WTC11 (cell line): ENCODE measurements at regions not wholly inside any gene's neighbourhood (a gene's known extent, or its start where the extent isn't known, plus 50 kb on each side); places are given as distances from the start of the nearest gene placed in this dataset.

Experiments used
- ATAC-seq: fragments of 200-7000 bp; cut with Tn5 transposase; 2 replicates; pipeline ENCODE4 v1.10.0; 2021; ENCODE audit warnings: mild to moderate bottlenecking, moderate library complexity
- CTCF ChIA-PET: fragments of 300-600 bp; sonication (Branson Sonifier 250); formaldehyde crosslinking; loops from one replicate; lab custom pipeline; 2021; ENCODE audit warnings: antibody characterized with exemption; lab: Charles Lee
- POLR2A ChIA-PET: fragments of 350-600 bp; sonication (Branson Sonifier 250); formaldehyde crosslinking; loops from one replicate; lab custom pipeline; 2021; ENCODE audit warnings: antibody characterized with exemption; lab: Charles Lee
- DNase-seq: peaks from one replicate; pipeline ENCODE4 v3.0.0; 2021; ENCODE audit warnings: low spot score
- H3K27ac Mint-ChIP-seq: 2 replicates; pipeline ENCODE4 v1.8.0; 2021; ENCODE audit warnings: mixed read lengths
- H3K27me3 Mint-ChIP-seq: 2 replicates; pipeline ENCODE4 v1.8.0; 2021; ENCODE audit warnings: low read depth, mild to moderate bottlenecking, moderate library complexity, mixed read lengths
- H3K36me3 Mint-ChIP-seq: 2 replicates; pipeline ENCODE4 v1.8.0; 2021; ENCODE audit warnings: mixed read lengths
- H3K4me1 Mint-ChIP-seq: 2 replicates; pipeline ENCODE4 v1.8.0; 2022; ENCODE audit warnings: mixed read lengths
- H3K4me3 Mint-ChIP-seq: 2 replicates; pipeline ENCODE4 v1.8.0; 2021; ENCODE audit warnings: mild to moderate bottlenecking, moderate library complexity, mixed read lengths
- H3K9me3 Mint-ChIP-seq: 2 replicates; pipeline ENCODE4 v1.8.0; 2021; ENCODE audit warnings: mixed read lengths
- AFF4 ChIP-seq: sonication (generic); formaldehyde crosslinking; IDR thresholded peaks from 2 replicates; pipeline ENCODE4 v1.8.1; 2023; ENCODE audit warnings: mild to moderate bottlenecking, missing genetic modification reagents, borderline replicate concordance
- AR ChIP-seq: fragments of 250-450 bp; sonication (Bioruptor Pico); IDR thresholded peaks from 2 replicates; pipeline ENCODE4 v1.9.0; 2021; ENCODE audit warnings: mild to moderate bottlenecking
- ARID4B ChIP-seq: sonication (generic); formaldehyde crosslinking; IDR thresholded peaks from 2 replicates; pipeline ENCODE4 v1.8.0; 2023; ENCODE audit warnings: missing genetic modification reagents, mild to moderate bottlenecking, borderline replicate concordance
- ATF1 ChIP-seq: sonication (generic); formaldehyde crosslinking; IDR thresholded peaks from 2 replicates; pipeline ENCODE4 v1.8.1; 2023; ENCODE audit warnings: mild to moderate bottlenecking, moderate library complexity, missing genetic modification reagents
- CBFB ChIP-seq: sonication (generic); formaldehyde crosslinking; IDR thresholded peaks from 2 replicates; pipeline ENCODE4 v1.8.1; 2022; ENCODE audit warnings: mild to moderate bottlenecking, low read depth, missing genetic modification reagents
- E2F1 ChIP-seq: sonication (generic); formaldehyde crosslinking; IDR thresholded peaks from 2 replicates; pipeline ENCODE4 v1.8.0; 2022; ENCODE audit warnings: mild to moderate bottlenecking, missing genetic modification reagents
- ETV6 ChIP-seq: sonication (generic); formaldehyde crosslinking; IDR thresholded peaks from 2 replicates; pipeline ENCODE4 v1.8.1; 2022; ENCODE audit warnings: mild to moderate bottlenecking, missing genetic modification reagents
- FOXP1 ChIP-seq: sonication (generic); formaldehyde crosslinking; IDR thresholded peaks from 2 replicates; pipeline ENCODE4 v1.8.0; 2022; ENCODE audit warnings: missing genetic modification reagents, mild to moderate bottlenecking, moderate library complexity, borderline replicate concordance
- MAX ChIP-seq: sonication (generic); formaldehyde crosslinking; IDR thresholded peaks from 2 replicates; pipeline ENCODE4 v1.8.0; 2022; ENCODE audit warnings: mild to moderate bottlenecking, missing genetic modification reagents
- MYBL2 ChIP-seq: sonication (generic); formaldehyde crosslinking; IDR thresholded peaks from 2 replicates; pipeline ENCODE4 v1.8.1; 2023; ENCODE audit warnings: mild to moderate bottlenecking, moderate library complexity, missing genetic modification reagents
- NR2C2 ChIP-seq: sonication (generic); formaldehyde crosslinking; IDR thresholded peaks from 2 replicates; pipeline ENCODE4 v1.8.0; 2022; ENCODE audit warnings: mild to moderate bottlenecking, missing genetic modification reagents
- RORB ChIP-seq: fragments of 250-450 bp; sonication (Bioruptor Pico); IDR thresholded peaks from 2 replicates; pipeline ENCODE4 v1.9.0; 2021; ENCODE audit warnings: mild to moderate bottlenecking
- TCF7 ChIP-seq: sonication (generic); formaldehyde crosslinking; IDR thresholded peaks from 2 replicates; pipeline ENCODE4 v1.8.0; 2022; ENCODE audit warnings: mild to moderate bottlenecking, low read depth, missing genetic modification reagents, moderate library complexity
- TP53 ChIP-seq: sonication (generic); formaldehyde crosslinking; IDR thresholded peaks from 2 replicates; pipeline ENCODE4 v1.8.1; 2023; ENCODE audit warnings: mild to moderate bottlenecking, missing genetic modification reagents
- ZBTB21 ChIP-seq: sonication (generic); formaldehyde crosslinking; IDR thresholded peaks from 2 replicates; pipeline ENCODE4 v1.8.1; 2023; ENCODE audit warnings: mild to moderate bottlenecking, missing genetic modification reagents, borderline replicate concordance
- ZMAT4 ChIP-seq: fragments of 250-450 bp; sonication (Bioruptor Pico); IDR thresholded peaks from 2 replicates; pipeline ENCODE4 v1.9.0; 2021; ENCODE audit warnings: mild to moderate bottlenecking
- ZNF138 ChIP-seq: sonication (generic); formaldehyde crosslinking; conservative IDR thresholded peaks from 2 replicates; pipeline ENCODE4 v1.8.1; 2022; ENCODE audit warnings: mild to moderate bottlenecking, moderate library complexity, missing genetic modification reagents
- ZNF317 ChIP-seq: sonication (generic); formaldehyde crosslinking; IDR thresholded peaks from 2 replicates; pipeline ENCODE4 v1.8.1; 2023; ENCODE audit warnings: low read depth, mild to moderate bottlenecking, moderate library complexity, missing genetic modification reagents, borderline replicate concordance
- ZNF671 ChIP-seq: fragments of 250-450 bp; sonication (Bioruptor Pico); IDR thresholded peaks from 2 replicates; pipeline ENCODE4 v1.8.0; 2021; ENCODE audit warnings: mild to moderate bottlenecking

- Mint-ChIP-seq H3K27ac (no peak overlapping the region), H3K4me3 (no peak overlapping the region), H3K9me3 (no peaks in the 10 kb centered on the region), H3K4me1 (peaks cover 8% of the 10 kb centered on the region; the same call in 1 of the 2 replicates), H3K36me3 (no peaks in the 10 kb centered on the region), H3K27me3 (no peaks in the 10 kb centered on the region)
- POLR2A ChIA-PET: no interaction called here
- DNase-seq: no peak
- no peak for TF ChIP-seq ZBTB21 (CRISPR knock-in tag)
- TF ChIP-seq ZNF317 (CRISPR knock-in tag): no peak
- TF ChIP-seq ATF1: no peak
- no peak for TF ChIP-seq FOXP1 (CRISPR knock-in tag)
- TF ChIP-seq ZMAT4 (CRISPR knock-in tag): no peak
- no peak for TF ChIP-seq RORB (CRISPR knock-in tag)
- no peak for TF ChIP-seq CBFB (CRISPR knock-in tag)
- TF ChIP-seq AR (CRISPR knock-in tag): no peak
- TF ChIP-seq TCF7: no peak
- no peak for ATAC-seq
- CTCF ChIA-PET: no interaction called here
These were observed 209.5 kb downstream of the CLIC5 start for GRCh38 chr6:45806172-45806571.

GRCh38 chr6:45803071-45803470 is 212.6 kb downstream of the CLIC5 start:
- DNase-seq: no peak
- TF ChIP-seq ZNF317 (CRISPR knock-in tag): no peak
- no peak for TF ChIP-seq AFF4 (CRISPR knock-in tag)
- TF ChIP-seq MYBL2: no peak
- TF ChIP-seq ZNF138: no peak
- no peak for TF ChIP-seq E2F1 (CRISPR knock-in tag)
- no peak for TF ChIP-seq MAX (CRISPR knock-in tag)
- no peak for TF ChIP-seq ZNF671 (CRISPR knock-in tag)
- no peak for TF ChIP-seq AR (CRISPR knock-in tag)
- TF ChIP-seq NR2C2 (CRISPR knock-in tag): no peak
- TF ChIP-seq ETV6 (CRISPR knock-in tag): no peak
- TF ChIP-seq TP53 (CRISPR knock-in tag): no peak
- no peak for TF ChIP-seq ARID4B (CRISPR knock-in tag)
- Mint-ChIP-seq H3K36me3 (no peaks in the 10 kb centered on the region), H3K4me1 (peaks cover 3% of the 10 kb centered on the region; the same call in 1 of the 2 replicates), H3K9me3 (peaks cover 6% of the 10 kb centered on the region; the same call in 1 of the 2 replicates), H3K27ac (no peak overlapping the region), H3K27me3 (no peaks in the 10 kb centered on the region; the same call in 1 of the 2 replicates), H3K4me3 (no peak overlapping the region)
- POLR2A ChIA-PET: no interaction called here
- ATAC-seq: no peak
- CTCF ChIA-PET: no interaction called here
